Kidney (tissue), 13 donors: ENCODE measurements at regions not wholly inside any gene's neighbourhood (a gene's known extent, or its start where the extent isn't known, plus 50 kb on each side); places are given as distances from the start of the nearest gene placed in this dataset.

ENCODE experiments used
- DNase-seq, 5 donors: peaks; one replicate each; pipeline ENCODE4 v3.0.0-alpha.2; 2013 to 2020
- FAIRE-seq: peaks from 2 replicates; lab custom pipeline; 2012; peaks lifted over from hg19 to GRCh38; lab: Jason Lieb, UNC
- H3K27ac ChIP-seq, 2 donors: one replicate each; pipeline ENCODE4 v1.7.0; 2013; ENCODE audit warnings: low read depth in 2 of 2, low read length in 2 of 2, inconsistent platforms in 1 of 2
- H3K27me3 ChIP-seq: one replicate; pipeline ENCODE4 v1.7.1; 2013; ENCODE audit warnings: low read length, inconsistent platforms; ENCODE audit not compliant: control insufficient read depth, insufficient read depth
- H3K36me3 ChIP-seq, 3 donors: one replicate each; pipeline versions ENCODE4 v1.7.0 to v1.7.1; 2013; ENCODE audit warnings: low read length in 3 of 3, control low read depth in 1 of 3, inconsistent platforms in 1 of 3; ENCODE audit not compliant: insufficient read depth in 3 of 3, control insufficient read depth in 2 of 3
- H3K4me1 ChIP-seq, 3 donors: one replicate each; pipeline versions ENCODE4 v1.7.0 to v1.7.1; 2013; ENCODE audit warnings: low read length in 3 of 3, inconsistent platforms in 1 of 3, low read depth in 1 of 3; ENCODE audit not compliant: control insufficient read depth in 2 of 3, insufficient read depth in 2 of 3
- H3K4me3 ChIP-seq, 3 donors: one replicate each; pipeline versions ENCODE4 v1.7.0 to v1.8.1; 2013; ENCODE audit warnings: low read length in 3 of 3, control low read depth in 1 of 3, inconsistent platforms in 1 of 3
- H3K9ac ChIP-seq, 3 donors: one replicate each; pipeline versions ENCODE4 v1.7.0 to v1.7.1; 2013; ENCODE audit warnings: low read length in 3 of 3, control low read depth in 1 of 3, inconsistent platforms in 1 of 3
- H3K9me3 ChIP-seq, 3 donors: one replicate each; pipeline versions ENCODE4 v1.7.0 to v1.7.1; 2013; ENCODE audit warnings: low read length in 3 of 3, control low read depth in 1 of 3, inconsistent platforms in 1 of 3; ENCODE audit not compliant: control insufficient read depth in 2 of 3, insufficient read depth in 1 of 3
- CTCF ChIP-seq: IDR thresholded peaks from 3 replicates; pipeline ENCODE4 v1.5.1; 2012; ENCODE audit warnings: mild to moderate bottlenecking, moderate library complexity, borderline replicate concordance; ENCODE audit not compliant: insufficient read depth; ENCODE audit errors: extremely low read depth
- intact Hi-C: fragments of 100-400 bp; cut with DNase I; formaldehyde crosslinking; loops from one replicate; pipeline ENCODE4 v1.11.1; 2022
- donor health status: control.
- donor health status: control.
- donor health status: control.
- donor health status: control.
- donor health status: control.
- donor health status: DM: yes; HTN: yes; CAD: no.
- donor health status: Normal renal cell carcinoma (clear cell type).

GRCh38 chr16:74140557-74140956 lies 156.1 kb upstream of the PSMD7 start:
- no peaks in the 10 kb centered on the region for H3K36me3 ChIP-seq
- no peak overlapping the region for H3K9ac ChIP-seq
- H3K27me3 ChIP-seq: no peaks in the 10 kb centered on the region
- peaks cover 0 to 14% (median 0%) of the 10 kb centered on the region in 3 donors for H3K9me3 ChIP-seq
- intact Hi-C loops: no loop called here
- no peak overlapping the region for H3K27ac ChIP-seq
- no peak for TF ChIP-seq CTCF
- DNase-seq (no peak), FAIRE-seq (no peak)
- H3K4me3 ChIP-seq: no peak overlapping the region
- H3K4me1 ChIP-seq: no peaks in the 10 kb centered on the region

GRCh38 chr16:74123826-74124225 lies 172.8 kb upstream of the PSMD7 start:
- intact Hi-C loops: no loop called here
- no peak for TF ChIP-seq CTCF
- no peak for FAIRE-seq
- H3K27me3 ChIP-seq: no peaks in the 10 kb centered on the region
- H3K27ac ChIP-seq: no peak overlapping the region
- no peak overlapping the region for H3K9ac ChIP-seq
- H3K4me3 ChIP-seq: no peak overlapping the region
- H3K36me3 ChIP-seq: no peaks in the 10 kb centered on the region
- DNase-seq: no peak
- peaks cover 0 to 3% (median 0%) of the 10 kb centered on the region in 3 donors for H3K9me3 ChIP-seq
- H3K4me1 ChIP-seq: no peaks in the 10 kb centered on the region

GRCh38 chr16:74123195-74123594 lies 173.4 kb upstream of the PSMD7 start:
- DNase-seq: no peak
- intact Hi-C loops: no loop called here
- no peak overlapping the region for H3K27ac ChIP-seq
- no peaks in the 10 kb centered on the region for H3K36me3 ChIP-seq
- H3K9ac ChIP-seq: no peak overlapping the region
- no peak overlapping the region for H3K4me3 ChIP-seq
- TF ChIP-seq CTCF: no peak
- H3K9me3 ChIP-seq: peaks cover 0 to 3% (median 0%) of the 10 kb centered on the region in 3 donors
- no peaks in the 10 kb centered on the region for H3K27me3 ChIP-seq
- H3K4me1 ChIP-seq: no peaks in the 10 kb centered on the region
- no peak for FAIRE-seq

GRCh38 chr16:74117798-74118197 lies 178.8 kb upstream of the PSMD7 start:
- H3K4me3 ChIP-seq: no peak overlapping the region
- no peak for FAIRE-seq
- H3K36me3 ChIP-seq: no peaks in the 10 kb centered on the region
- H3K27me3 ChIP-seq: no peaks in the 10 kb centered on the region
- H3K9ac ChIP-seq: no peak overlapping the region
- H3K4me1 ChIP-seq: no peaks in the 10 kb centered on the region
- DNase-seq: no peak
- no peak overlapping the region for H3K27ac ChIP-seq
- intact Hi-C loops: no loop called here
- TF ChIP-seq CTCF: no peak
- no peaks in the 10 kb centered on the region for H3K9me3 ChIP-seq
